K562 (cell line): ENCODE measurements at regions not wholly inside any gene's neighbourhood (a gene's known extent, or its start where the extent isn't known, plus 50 kb on each side); places are given as distances from the start of the nearest gene placed in this dataset.

Experiments used
- ATAC-seq: fragments of 200-7000 bp; cut with Tn5 transposase; 3 replicates; pipeline ENCODE4 v1.9.1; 2020; ENCODE audit warnings: moderate library complexity
- BruUV-seq: library from RNA; stranded (reverse); fragments of 400-500 nt; replicated peaks from 2 replicates; lab custom pipeline; 2021; lab: Mats Ljungman, UMichigan
- CTCF ChIA-PET: fragments of 300-600 bp; formaldehyde crosslinking; extraction: SDS; loops from one replicate; lab custom pipeline; 2021; ENCODE audit warnings: low intra/inter-chr PET ratio; lab: Yijun Ruan, JAX
- POLR2A ChIA-PET: fragments of 300-600, 350-650 bp; sonication (Branson Sonifier 250); formaldehyde crosslinking; extraction: SDS; loops from one replicate; lab custom pipeline; 2021; ENCODE audit warnings: antibody characterized with exemption, inconsistent platforms; lab: Yijun Ruan, JAX
- DNase-seq, 4 experiments: peaks; one replicate each; pipeline versions ENCODE4 v3.0.0 to v3.0.0-alpha.2; 2011 to 2018; ENCODE audit warnings: low spot score in 3 of 4, mixed read lengths in 3 of 4; ENCODE audit errors: extremely low read depth in 1 of 4
- FAIRE-seq: peaks from 2 replicates; lab custom pipeline; 2011; peaks lifted over from hg19 to GRCh38; lab: Jason Lieb, UNC
- H2AFZ ChIP-seq: 2 replicates; pipeline ENCODE4 v1.6.0; 2011; ENCODE audit warnings: low read depth, low read length, control low read depth, inconsistent platforms
- H3K27ac ChIP-seq: fragments of 200-600 bp; 3 replicates; pipeline ENCODE4 v1.8.0; 2011; ENCODE audit warnings: low read depth, mild to moderate bottlenecking, control low read depth, inconsistent platforms, low read length, moderate library complexity, mixed read lengths; ENCODE audit errors: extremely low read depth
- H3K27me3 ChIP-seq, 2 experiments: fragments of 300-600 bp in 1 of 2; 2 replicates in 1 of 2; 3 replicates in 1 of 2; pipeline versions ENCODE4 v1.6.0 to v1.8.0; 2011; ENCODE audit warnings: inconsistent platforms in 2 of 2, low read length in 2 of 2, mild to moderate bottlenecking in 1 of 2, mixed read lengths in 1 of 2, moderate library complexity in 1 of 2; ENCODE audit not compliant: control insufficient read depth in 2 of 2, insufficient read depth in 2 of 2
- H3K36me3 ChIP-seq: fragments of 300-600 bp; 3 replicates; pipeline ENCODE4 v1.8.0; 2011; ENCODE audit warnings: mild to moderate bottlenecking, low read length, inconsistent platforms; ENCODE audit not compliant: control insufficient read depth, insufficient read depth
- H3K4me1 ChIP-seq, 2 experiments: fragments of 200-600 bp in 1 of 2; replicated peaks in 1 of 2; 2 replicates in 1 of 2; 3 replicates in 1 of 2; pipeline versions ENCODE4 v1.5.1 to v1.8.0; 2011; ENCODE audit warnings: inconsistent platforms in 2 of 2, low read length in 2 of 2, mild to moderate bottlenecking in 1 of 2, mixed read lengths in 1 of 2, moderate library complexity in 1 of 2; ENCODE audit not compliant: control insufficient read depth in 2 of 2, insufficient read depth in 2 of 2
- H3K4me2 ChIP-seq: 2 replicates; pipeline ENCODE4 v1.6.1; 2011; ENCODE audit warnings: low read length, control low read depth, inconsistent platforms, mixed read lengths; ENCODE audit not compliant: insufficient read depth
- H3K4me3 ChIP-seq: fragments of 200-600 bp; sonication (generic), shearing (Covaris generic); 2 replicates; pipeline ENCODE4 v1.5.1; 2016; ENCODE audit warnings: control low read depth, inconsistent platforms
- H3K79me2 ChIP-seq: fragments of 200-600 bp; 3 replicates; pipeline ENCODE4 v1.8.0; 2011; ENCODE audit warnings: low read length, inconsistent platforms; ENCODE audit not compliant: control insufficient read depth, insufficient read depth
- H3K9ac ChIP-seq, 2 experiments: 2 replicates each; pipeline versions ENCODE4 v1.6.0 to v1.6.1; 2011; ENCODE audit warnings: low read depth in 2 of 2, low read length in 2 of 2, control low read depth in 1 of 2, inconsistent platforms in 1 of 2, mild to moderate bottlenecking in 1 of 2, mixed read lengths in 1 of 2; ENCODE audit not compliant: insufficient read depth in 1 of 2
- H3K9me1 ChIP-seq: one replicate; pipeline ENCODE4 v1.6.0; 2011; ENCODE audit warnings: inconsistent platforms, mild to moderate bottlenecking, low read length, moderate library complexity; ENCODE audit not compliant: control insufficient read depth, insufficient read depth
- H3K9me3 ChIP-seq: replicated peaks from 2 replicates; pipeline ENCODE4 v1.5.1; 2011; ENCODE audit warnings: low read depth, low read length, inconsistent platforms; ENCODE audit not compliant: control insufficient read depth, insufficient read depth
- H4K20me1 ChIP-seq: replicated peaks from 2 replicates; pipeline ENCODE4 v1.6.1; 2011; ENCODE audit warnings: low read length, inconsistent platforms, mixed read lengths; ENCODE audit not compliant: control insufficient read depth, insufficient read depth
- EP400 ChIP-seq: fragments of 450-650 bp; IDR thresholded peaks from 2 replicates; pipeline ENCODE4 v1.6.1; 2017; ENCODE audit warnings: antibody characterized with exemption, mild to moderate bottlenecking, moderate library complexity
- FOXO4 ChIP-seq: fragments of 450-650 bp; formaldehyde crosslinking; IDR thresholded peaks from 2 replicates; pipeline ENCODE4 v1.4.0; 2020; ENCODE audit warnings: mild to moderate bottlenecking, moderate library complexity
- MAFG ChIP-seq: fragments of 450-650 bp; conservative IDR thresholded peaks from 2 replicates; pipeline ENCODE4 v1.6.1; 2016; ENCODE audit warnings: missing genetic modification characterization, missing compliant biosample characterization
- MEIS2 ChIP-seq: fragments of 450-650 bp; IDR thresholded peaks from 2 replicates; pipeline ENCODE4 v1.6.1; 2014; ENCODE audit warnings: mild to moderate bottlenecking; ENCODE audit not compliant: partially characterized antibody
- NFE2 ChIP-seq: IDR thresholded peaks from 2 replicates; pipeline ENCODE4 v1.6.1; 2014; ENCODE audit warnings: antibody characterized with exemption, low read depth
- PBX2 ChIP-seq, 2 experiments: IDR thresholded peaks in 1 of 2; conservative IDR thresholded peaks in 1 of 2; 2 replicates each; pipeline ENCODE4 v1.6.1; 2016; ENCODE audit warnings: low read depth in 2 of 2, mild to moderate bottlenecking in 1 of 2, missing compliant biosample characterization in 1 of 2, missing genetic modification characterization in 1 of 2, moderate library complexity in 1 of 2
- TCF3 ChIP-seq: sonication (generic); formaldehyde crosslinking; IDR thresholded peaks from 2 replicates; pipeline ENCODE4 v1.4.0; 2020; ENCODE audit warnings: mild to moderate bottlenecking, missing genetic modification reagents
- WGBS: fragments of 100-300 bp; shearing (Covaris generic); methylation state at CpG from one replicate; pipeline ENCODE4 v1.1.6; 2016; ENCODE audit warnings: low coverage, mixed read lengths; ENCODE audit not compliant: insufficient coverage; ENCODE audit errors: missing lambda C conversion rate; 5-methylcytosine and 5-hydroxymethylcytosine counted together
- in situ Hi-C: fragments of 300-500 bp; cut with MboI; formaldehyde crosslinking; loops from 4 replicates; pipeline ENCODE4 v1.15.0; 2018; ENCODE audit warnings: inconsistent platforms, mixed read lengths
- intact Hi-C: fragments of 100-400 bp; cut with micrococcal nuclease; formaldehyde crosslinking; loops from 2 replicates; pipeline ENCODE4 v1.14.2; 2022

- TF ChIP-seq MAFG (peak; percentile 85), NFE2 (peak; percentile 25; the same call in 1 of the 2 replicates), EP400 (no peak), FOXO4 (no peak), MEIS2 (peak; percentile 19), PBX2 (CRISPR knock-in tag; IDR thresholded peaks at IDR 0.05; ENCODE audit: low read depth) (no peak), PBX2 (tag; conservative IDR thresholded peaks at IDR 0.05; ENCODE audit: low read depth) (peak; percentile 82), TCF3 (CRISPR knock-in tag) (peak; percentile 25; the same call in 1 of the 2 replicates)
- H3K27me3 ChIP-seq = no peaks in the 10 kb centered on the region
- peak overlapping the region; percentile 67; the same call in 1 of the 2 replicates for H2AFZ ChIP-seq
- in situ Hi-C loops (no loop called here), intact Hi-C loops (no loop called here)
- DNase-seq (no peak), FAIRE-seq (no peak), ATAC-seq (no peak)
- no peaks in the 10 kb centered on the region for H3K79me2 ChIP-seq
- no TSS peak for BruUV-seq
- no peaks in the 10 kb centered on the region for H3K9me3 ChIP-seq
- no peak overlapping the region for H3K27ac ChIP-seq
- no peaks in the 10 kb centered on the region for H3K9me1 ChIP-seq
- H3K4me3 ChIP-seq = no peak overlapping the region
- H3K4me2 ChIP-seq = no peak overlapping the region
- H4K20me1 ChIP-seq = no peaks in the 10 kb centered on the region
- no peaks in the 10 kb centered on the region for H3K36me3 ChIP-seq
- no peak overlapping the region for H3K9ac ChIP-seq
- peaks cover 0 to 5% of the 10 kb centered on the region in 2 experiments; a peak in 1 of 5 replicates for H3K4me1 ChIP-seq
- 9% methylated on average over 5 of the region's 5 CpGs for WGBS
- POLR2A ChIA-PET = no interaction called here
- CTCF ChIA-PET = no interaction called here
These were observed 136.7 kb upstream of the FAT3 start for GRCh38 chr11:92087725-92088537.
